ENCODE measurements at regions not wholly inside any gene's neighbourhood (a gene's known extent, or its start where the extent isn't known, plus 50 kb on each side); places are given as distances from the start of the nearest gene placed in this dataset.

DNA sequence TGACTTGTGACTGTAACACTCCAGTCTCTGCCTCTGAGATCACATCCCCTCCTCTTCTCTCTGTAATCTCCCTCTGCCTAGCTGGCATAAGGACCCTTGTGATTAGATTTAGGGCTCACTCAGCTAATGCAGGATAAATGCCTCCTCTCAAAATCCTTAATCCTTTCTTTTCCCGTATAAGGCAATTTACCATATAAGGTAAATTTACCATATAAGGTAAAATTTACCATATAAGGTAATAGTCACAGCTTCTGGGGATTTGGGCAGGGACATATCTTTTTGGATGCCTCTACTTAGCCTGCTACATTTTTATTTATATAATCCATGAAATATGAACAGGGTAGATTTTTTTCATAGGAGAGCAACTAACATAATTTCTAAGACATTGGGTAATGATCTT is 318.0 kb upstream of the PUM3 start:
- POLR2A ChIA-PET: no interaction called here
- no peaks in the 10 kb centered on the region for H3K27me3 ChIP-seq (replicated peaks; ENCODE audit: control insufficient read depth, insufficient read depth, low read length)
- H3K9me3 Mint-ChIP-seq (ENCODE audit: unreplicated experiment): no peaks in the 10 kb centered on the region
- intact Hi-C loops (cut with micrococcal nuclease; ENCODE audit: unreplicated experiment): loop anchor here (5.0 kb wide), 1 partner anchor 290 kb away; no protein-coding TSS in a partner anchor
- CTCF ChIA-PET: interaction anchor here (0.7 kb wide), 1 partner anchor 318 kb away, joined by 3 read pairs; the partner anchor contains the start of gene PUM3
- no peak overlapping the region for H3K27ac Mint-ChIP-seq (ENCODE audit: unreplicated experiment)
- H3K4me1 ChIP-seq: no peaks in the 10 kb centered on the region
- no peak overlapping the region for H3K4me3 ChIP-seq (ENCODE audit: low read depth, low read length)
- H3K27me3 Mint-ChIP-seq (ENCODE audit: insufficient read depth, unreplicated experiment): peaks cover 8% of the 10 kb centered on the region
- TF ChIP-seq, protein P1, sequence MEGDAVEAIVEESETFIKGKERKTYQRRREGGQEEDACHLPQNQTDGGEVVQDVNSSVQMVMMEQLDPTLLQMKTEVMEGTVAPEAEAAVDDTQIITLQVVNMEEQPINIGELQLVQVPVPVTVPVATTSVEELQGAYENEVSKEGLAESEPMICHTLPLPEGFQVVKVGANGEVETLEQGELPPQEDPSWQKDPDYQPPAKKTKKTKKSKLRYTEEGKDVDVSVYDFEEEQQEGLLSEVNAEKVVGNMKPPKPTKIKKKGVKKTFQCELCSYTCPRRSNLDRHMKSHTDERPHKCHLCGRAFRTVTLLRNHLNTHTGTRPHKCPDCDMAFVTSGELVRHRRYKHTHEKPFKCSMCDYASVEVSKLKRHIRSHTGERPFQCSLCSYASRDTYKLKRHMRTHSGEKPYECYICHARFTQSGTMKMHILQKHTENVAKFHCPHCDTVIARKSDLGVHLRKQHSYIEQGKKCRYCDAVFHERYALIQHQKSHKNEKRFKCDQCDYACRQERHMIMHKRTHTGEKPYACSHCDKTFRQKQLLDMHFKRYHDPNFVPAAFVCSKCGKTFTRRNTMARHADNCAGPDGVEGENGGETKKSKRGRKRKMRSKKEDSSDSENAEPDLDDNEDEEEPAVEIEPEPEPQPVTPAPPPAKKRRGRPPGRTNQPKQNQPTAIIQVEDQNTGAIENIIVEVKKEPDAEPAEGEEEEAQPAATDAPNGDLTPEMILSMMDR (IDR thresholded peaks at IDR 0.05; ENCODE audit: insufficient read depth in 1 of 2, low read depth in 1 of 2, low read length in 1 of 2, severe bottlenecking in 1 of 2, unreplicated experiment in 1 of 2): no peak
- no peaks in the 10 kb centered on the region for H3K9me3 ChIP-seq
- no peaks in the 10 kb centered on the region for H3K4me1 Mint-ChIP-seq (ENCODE audit: low read depth, unreplicated experiment)
- BruUV-seq (replicated peaks): no TSS peak
- no peaks in the 10 kb centered on the region for H3K36me3 Mint-ChIP-seq (ENCODE audit: insufficient read depth, unreplicated experiment)
- no peak overlapping the region for H3K4me3 Mint-ChIP-seq (ENCODE audit: unreplicated experiment)
- H3K36me3 ChIP-seq (ENCODE audit: control insufficient read depth, insufficient read depth, low read length): no peaks in the 10 kb centered on the region
- DNase-seq: no peak

DNA sequence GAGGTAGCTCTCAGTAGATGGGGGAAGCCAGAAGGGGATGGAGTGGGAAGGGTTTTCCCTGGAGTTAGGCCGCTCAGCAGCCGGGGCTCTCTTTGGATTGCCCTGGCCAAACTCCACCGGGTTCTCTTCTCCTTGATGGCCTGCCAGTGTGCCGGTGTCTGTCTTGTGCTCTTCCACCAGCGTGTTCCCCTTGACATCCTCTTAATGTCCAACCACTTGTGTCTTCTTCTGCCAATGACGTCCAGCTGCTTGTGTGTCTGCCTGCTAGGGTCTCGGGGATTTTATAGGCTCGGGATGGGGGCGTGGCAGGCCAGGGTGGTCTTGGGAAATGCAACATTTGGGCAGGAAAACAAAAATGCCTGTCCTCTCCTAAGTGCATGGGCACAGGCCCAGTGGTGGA is 313.1 kb upstream of the PUM3 start:
- Histone ChIP-seq H3K9me3 (no peaks in the 10 kb centered on the region), H3K36me3 (ENCODE audit: control insufficient read depth, insufficient read depth, low read length) (no peaks in the 10 kb centered on the region), H3K4me1 (no peaks in the 10 kb centered on the region; the same call in 1 of the 2 replicates), H3K27me3 (replicated peaks; ENCODE audit: control insufficient read depth, insufficient read depth, low read length) (no peaks in the 10 kb centered on the region), H3K4me3 (ENCODE audit: low read depth, low read length) (no peak overlapping the region)
- intact Hi-C loops (cut with micrococcal nuclease; ENCODE audit: unreplicated experiment): no loop called here
- DNase-seq: no peak
- H3K9me3 Mint-ChIP-seq (ENCODE audit: unreplicated experiment): no peaks in the 10 kb centered on the region
- no peaks in the 10 kb centered on the region for H3K36me3 Mint-ChIP-seq (ENCODE audit: insufficient read depth, unreplicated experiment)
- BruUV-seq (replicated peaks): no TSS peak
- CTCF ChIA-PET: no interaction called here
- TF ChIP-seq, protein P1 (IDR thresholded peaks at IDR 0.05; ENCODE audit: insufficient read depth in 1 of 2, low read depth in 1 of 2, low read length in 1 of 2, severe bottlenecking in 1 of 2, unreplicated experiment in 1 of 2): no peak
- H3K27ac Mint-ChIP-seq (ENCODE audit: unreplicated experiment): no peak overlapping the region
- no peak overlapping the region for H3K4me3 Mint-ChIP-seq (ENCODE audit: unreplicated experiment)
- POLR2A ChIA-PET: no interaction called here
- peaks cover 3% of the 10 kb centered on the region for H3K27me3 Mint-ChIP-seq (ENCODE audit: insufficient read depth, unreplicated experiment)
- H3K4me1 Mint-ChIP-seq (ENCODE audit: low read depth, unreplicated experiment): peaks cover 1% of the 10 kb centered on the region

DNA sequence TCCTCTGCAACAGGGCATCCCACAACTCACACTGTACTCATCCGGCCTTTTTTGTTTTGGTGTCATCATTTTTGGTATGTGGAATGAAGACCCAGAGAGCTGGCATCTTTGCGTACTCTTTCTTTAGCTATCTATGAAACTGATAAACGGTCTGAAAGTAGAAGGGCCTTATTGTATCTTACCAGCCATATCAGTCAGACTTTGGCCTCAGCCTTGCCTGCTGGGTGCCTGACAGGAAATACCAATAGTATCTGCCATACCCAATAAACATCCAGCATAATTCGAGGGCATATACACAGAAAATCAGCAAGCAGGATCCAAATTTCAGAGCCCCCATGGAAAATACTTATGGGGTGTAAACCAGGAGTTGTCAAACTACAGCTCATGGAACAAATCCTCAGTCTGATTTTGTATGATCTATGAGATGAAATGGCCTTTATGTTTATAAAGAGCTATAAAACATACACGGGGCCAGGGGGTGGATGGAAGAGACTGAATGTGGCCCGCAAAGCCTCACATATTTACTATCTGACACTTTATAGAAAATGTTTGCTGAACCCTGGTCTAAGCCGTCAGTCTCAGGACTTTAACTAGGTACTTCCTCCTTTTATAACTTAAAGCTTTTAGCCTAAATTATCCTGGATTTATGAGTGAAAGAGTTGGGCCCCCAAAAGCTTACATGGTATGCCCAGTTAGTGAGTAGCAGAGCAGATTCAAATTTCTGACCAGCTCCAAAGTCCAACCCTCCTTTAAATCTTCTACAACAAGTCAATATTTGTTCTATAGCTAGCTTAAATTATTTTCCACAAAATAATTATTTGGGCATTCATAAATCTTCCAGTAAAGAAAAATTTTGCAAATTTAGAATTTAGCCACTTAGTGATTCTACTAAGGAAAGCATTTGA is 308.0 kb upstream of the PUM3 start:
- Mint-ChIP-seq H3K9me3 (ENCODE audit: unreplicated experiment) (no peaks in the 10 kb centered on the region), H3K36me3 (ENCODE audit: insufficient read depth, unreplicated experiment) (no peaks in the 10 kb centered on the region), H3K4me1 (ENCODE audit: low read depth, unreplicated experiment) (peaks cover 9% of the 10 kb centered on the region), H3K27ac (ENCODE audit: unreplicated experiment) (no peak overlapping the region), H3K4me3 (ENCODE audit: unreplicated experiment) (no peak overlapping the region), H3K27me3 (ENCODE audit: insufficient read depth, unreplicated experiment) (peaks cover 3% of the 10 kb centered on the region)
- TF ChIP-seq, protein P1 (IDR thresholded peaks at IDR 0.05; ENCODE audit: insufficient read depth in 1 of 2, low read depth in 1 of 2, low read length in 1 of 2, severe bottlenecking in 1 of 2, unreplicated experiment in 1 of 2): no peak
- Histone ChIP-seq H3K9me3 (no peaks in the 10 kb centered on the region), H3K4me1 (no peaks in the 10 kb centered on the region; the same call in 1 of the 2 replicates), H3K36me3 (ENCODE audit: control insufficient read depth, insufficient read depth, low read length) (no peaks in the 10 kb centered on the region), H3K27me3 (replicated peaks; ENCODE audit: control insufficient read depth, insufficient read depth, low read length) (no peaks in the 10 kb centered on the region), H3K4me3 (ENCODE audit: low read depth, low read length) (no peak overlapping the region)
- intact Hi-C loops (cut with micrococcal nuclease; ENCODE audit: unreplicated experiment): no loop called here
- no peak for DNase-seq
- CTCF ChIA-PET: interaction anchor here (0.7 kb wide), 1 partner anchor 30 kb away, joined by 4 read pairs; no protein-coding TSS in a partner anchor
- no TSS peak for BruUV-seq (replicated peaks)
- POLR2A ChIA-PET: no interaction called here
